H1 (cell line): ENCODE measurements at regions not wholly inside any gene's neighbourhood (a gene's known extent, or its start where the extent isn't known, plus 50 kb on each side); places are given as distances from the start of the nearest gene placed in this dataset.

Source experiments
- ATF3 ChIP-seq: IDR thresholded peaks from 2 replicates; pipeline ENCODE4 v1.6.1; 2011; ENCODE audit warnings: low read depth, mild to moderate bottlenecking, low read length; ENCODE audit not compliant: insufficient read depth
- EZH2 ChIP-seq: fragments of 200-600 bp; sonication (generic); IDR thresholded peaks from 2 replicates; pipeline ENCODE4 v1.7.1; 2012; ENCODE audit warnings: low read depth, mild to moderate bottlenecking, moderate library complexity, low read length, inconsistent platforms; ENCODE audit not compliant: severe bottlenecking
- GABPA ChIP-seq: IDR thresholded peaks from 2 replicates; pipeline ENCODE4 v1.6.1; 2011; ENCODE audit warnings: mild to moderate bottlenecking, low read length, moderate library complexity, borderline replicate concordance; ENCODE audit not compliant: insufficient read depth
- POLR2A ChIP-seq, 2 experiments: IDR thresholded peaks; 1 replicate in 1 of 2; 2 replicates in 1 of 2; pipeline ENCODE4 v1.6.1; 2011; ENCODE audit warnings: low read depth in 2 of 2, low read length in 2 of 2, mild to moderate bottlenecking in 2 of 2; ENCODE audit errors: control extremely low read depth in 1 of 2
- RAD21 ChIP-seq, 2 experiments: IDR thresholded peaks in 1 of 2; conservative IDR thresholded peaks in 1 of 2; 2 replicates each; pipeline ENCODE4 v1.6.1; 2011; ENCODE audit warnings: low read depth in 2 of 2, low read length in 2 of 2, improper control_type of control experiment in 1 of 2, inconsistent platforms in 1 of 2, mild to moderate bottlenecking in 1 of 2, moderate library complexity in 1 of 2
- SAP30 ChIP-seq: fragments of 300-600 bp; sonication (generic); IDR thresholded peaks from 2 replicates; pipeline ENCODE4 v1.7.1; 2012; ENCODE audit warnings: low read length, moderate library complexity, mild to moderate bottlenecking, inconsistent platforms; ENCODE audit not compliant: insufficient read depth, insufficient replicate concordance
- TAF1 ChIP-seq: IDR thresholded peaks from 2 replicates; pipeline ENCODE4 v1.6.1; 2011; ENCODE audit warnings: mild to moderate bottlenecking, low read depth, low read length
- TEAD4 ChIP-seq: IDR thresholded peaks from 2 replicates; pipeline ENCODE4 v1.6.1; 2012; ENCODE audit warnings: low read depth, low read length, inconsistent platforms, mixed read lengths
- TF ChIP-seq, protein P1 (sequence below): IDR thresholded peaks from 2 replicates; pipeline ENCODE4 v1.6.1; 2011; ENCODE audit warnings: low read length, improper control_type of control experiment
- TF ChIP-seq, protein P2 (sequence below), 3 experiments: IDR thresholded peaks; 1 replicate in 2 of 3; 2 replicates in 1 of 3; pipeline versions ENCODE4 v1.5.1 to v1.6.1; 2011; ENCODE audit warnings: low read length in 3 of 3, mild to moderate bottlenecking in 3 of 3, inconsistent platforms in 2 of 3, low read depth in 1 of 3, moderate library complexity in 1 of 3; ENCODE audit not compliant: insufficient read depth in 1 of 3; ENCODE audit errors: control extremely low read depth in 1 of 3

GRCh38 chr11:70775386-70776075 lies 377.2 kb downstream of the CTTN start:
- TF ChIP-seq, protein P1, sequence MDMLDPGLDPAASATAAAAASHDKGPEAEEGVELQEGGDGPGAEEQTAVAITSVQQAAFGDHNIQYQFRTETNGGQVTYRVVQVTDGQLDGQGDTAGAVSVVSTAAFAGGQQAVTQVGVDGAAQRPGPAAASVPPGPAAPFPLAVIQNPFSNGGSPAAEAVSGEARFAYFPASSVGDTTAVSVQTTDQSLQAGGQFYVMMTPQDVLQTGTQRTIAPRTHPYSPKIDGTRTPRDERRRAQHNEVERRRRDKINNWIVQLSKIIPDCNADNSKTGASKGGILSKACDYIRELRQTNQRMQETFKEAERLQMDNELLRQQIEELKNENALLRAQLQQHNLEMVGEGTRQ, result no peak
- TF ChIP-seq GABPA (no peak), TEAD4 (no peak), SAP30 (no peak), TAF1 (no peak), RAD21 (IDR thresholded peaks at IDR 0.05 in 1 of 2, conservative IDR thresholded peaks at IDR 0.05 in 1 of 2; ENCODE audit: low read depth in 2 of 2, low read length in 2 of 2) (no peak), ATF3 (no peak), EZH2 (no peak), POLR2A (IDR thresholded peaks at IDR 0.05; ENCODE audit: control extremely low read depth in 1 of 2, low read depth in 2 of 2, low read length in 2 of 2) (no peak)
- TF ChIP-seq, protein P2, sequence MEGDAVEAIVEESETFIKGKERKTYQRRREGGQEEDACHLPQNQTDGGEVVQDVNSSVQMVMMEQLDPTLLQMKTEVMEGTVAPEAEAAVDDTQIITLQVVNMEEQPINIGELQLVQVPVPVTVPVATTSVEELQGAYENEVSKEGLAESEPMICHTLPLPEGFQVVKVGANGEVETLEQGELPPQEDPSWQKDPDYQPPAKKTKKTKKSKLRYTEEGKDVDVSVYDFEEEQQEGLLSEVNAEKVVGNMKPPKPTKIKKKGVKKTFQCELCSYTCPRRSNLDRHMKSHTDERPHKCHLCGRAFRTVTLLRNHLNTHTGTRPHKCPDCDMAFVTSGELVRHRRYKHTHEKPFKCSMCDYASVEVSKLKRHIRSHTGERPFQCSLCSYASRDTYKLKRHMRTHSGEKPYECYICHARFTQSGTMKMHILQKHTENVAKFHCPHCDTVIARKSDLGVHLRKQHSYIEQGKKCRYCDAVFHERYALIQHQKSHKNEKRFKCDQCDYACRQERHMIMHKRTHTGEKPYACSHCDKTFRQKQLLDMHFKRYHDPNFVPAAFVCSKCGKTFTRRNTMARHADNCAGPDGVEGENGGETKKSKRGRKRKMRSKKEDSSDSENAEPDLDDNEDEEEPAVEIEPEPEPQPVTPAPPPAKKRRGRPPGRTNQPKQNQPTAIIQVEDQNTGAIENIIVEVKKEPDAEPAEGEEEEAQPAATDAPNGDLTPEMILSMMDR (IDR thresholded peaks at IDR 0.05; ENCODE audit: control extremely low read depth in 1 of 3, insufficient read depth in 1 of 3, low read depth in 1 of 3, low read length in 3 of 3), result no peak
